ENCODE measurements at regions not wholly inside any gene's neighbourhood (a gene's known extent, or its start where the extent isn't known, plus 50 kb on each side); places are given as distances from the start of the nearest gene placed in this dataset.
"Not testable (repeated sequence)": the region's sequence is repeated elsewhere in the genome, so short reads cannot be mapped to it uniquely, and the experiment has no call there.

DNA sequence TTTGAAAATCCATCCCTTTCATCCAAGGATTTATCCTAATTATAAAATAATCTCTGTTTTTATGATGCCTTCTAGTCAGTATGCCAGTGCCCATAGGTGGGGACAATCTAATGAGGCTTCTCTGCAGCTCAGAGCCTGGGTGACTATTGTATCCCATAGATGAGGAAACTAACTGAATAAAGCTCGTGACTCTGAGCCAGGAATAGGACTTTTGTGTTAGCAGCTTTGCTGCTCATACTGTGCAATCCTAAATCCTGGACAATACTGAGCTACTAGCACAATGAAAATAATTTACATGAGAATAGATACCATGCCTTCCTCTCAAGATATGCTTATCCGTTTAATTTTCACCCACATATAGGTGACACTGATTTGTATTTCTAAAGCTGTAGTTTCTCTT lies 443.0 kb downstream of the PLK2 start:
- DNase-seq (ENCODE audit: low read depth, low spot score) = no peak
- H3K4me3 ChIP-seq (ENCODE audit: low read length) = no peak overlapping the region

DNA sequence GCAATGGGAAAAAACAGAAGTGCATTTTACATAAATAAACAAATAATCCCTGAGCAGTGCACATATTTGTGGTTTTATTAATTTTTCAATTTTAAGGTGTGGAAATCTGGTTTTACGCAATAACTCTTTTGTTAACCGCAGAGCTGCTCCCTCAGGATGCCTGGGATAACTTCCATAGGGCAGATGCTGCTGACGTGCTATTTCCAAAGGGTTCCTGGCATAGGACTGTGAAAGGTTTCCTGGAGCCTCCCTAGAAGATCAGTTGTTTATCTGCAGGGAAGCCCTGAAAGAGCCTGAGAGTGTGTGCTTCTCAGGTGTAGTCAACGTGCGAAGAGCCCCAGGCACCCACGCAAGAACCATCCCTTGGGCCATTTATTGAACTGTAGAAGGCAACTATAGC lies 443.5 kb downstream of the PLK2 start:
- H3K4me3 ChIP-seq (ENCODE audit: low read length) = no peak overlapping the region
- DNase-seq (ENCODE audit: low read depth, low spot score) = no peak

DNA sequence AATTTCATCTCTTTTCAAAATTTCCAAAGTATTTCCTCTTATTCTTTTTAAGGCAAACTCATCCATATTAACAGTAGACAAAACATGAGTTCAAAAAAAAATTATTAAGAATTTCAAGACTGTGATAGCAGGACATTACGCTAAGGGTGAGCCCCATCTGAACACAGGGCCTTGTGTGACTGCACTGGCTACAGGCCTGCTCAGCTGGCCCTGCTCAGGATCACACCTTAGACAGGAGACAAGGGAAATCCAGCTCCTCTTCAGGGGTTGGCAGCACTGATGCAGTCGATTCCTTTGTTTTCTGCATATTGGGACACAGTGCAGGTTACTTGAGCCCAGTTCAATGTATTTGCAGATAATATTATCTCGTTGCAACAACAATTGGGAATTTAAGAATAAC lies 444.7 kb downstream of the PLK2 start:
- no peak overlapping the region for H3K4me3 ChIP-seq (ENCODE audit: low read length)
- DNase-seq (ENCODE audit: low read depth, low spot score) = no peak

DNA sequence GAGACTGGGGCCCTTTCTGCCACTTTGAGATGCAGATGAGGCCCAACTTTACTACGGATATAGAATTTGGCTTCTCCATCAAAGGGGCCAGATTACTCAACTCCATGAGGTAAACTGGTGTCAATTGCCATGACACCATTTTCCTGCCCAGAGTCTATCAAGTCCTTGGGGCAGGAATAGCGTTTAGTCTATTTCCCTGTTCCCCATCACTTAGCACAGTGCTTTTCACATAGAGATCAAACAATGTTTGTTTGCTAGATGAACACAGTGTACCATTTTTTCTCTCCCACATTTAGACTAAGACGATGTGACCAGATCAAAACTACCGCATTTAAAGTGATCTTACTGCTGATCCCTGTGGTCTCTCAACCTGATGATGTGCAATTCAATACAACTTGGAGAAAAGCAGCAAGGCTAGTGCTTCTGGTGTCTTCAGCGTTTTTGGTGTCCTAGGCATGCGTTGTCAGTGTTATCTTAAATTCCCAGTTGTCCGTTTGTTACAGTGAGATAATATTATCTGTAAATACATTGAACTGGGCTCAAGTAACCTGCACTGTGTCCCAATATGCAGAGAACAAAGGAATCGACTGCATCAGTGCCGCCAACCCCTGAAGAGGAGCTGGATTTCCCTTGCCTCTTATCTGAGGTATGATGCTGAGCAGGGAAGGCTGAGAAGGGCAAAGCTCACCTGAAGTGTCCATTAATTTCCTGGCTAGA lies 446.2 kb downstream of the PLK2 start:
- no peak for DNase-seq (ENCODE audit: low read depth, low spot score)
- no peak overlapping the region for H3K4me3 ChIP-seq (ENCODE audit: low read length)

DNA sequence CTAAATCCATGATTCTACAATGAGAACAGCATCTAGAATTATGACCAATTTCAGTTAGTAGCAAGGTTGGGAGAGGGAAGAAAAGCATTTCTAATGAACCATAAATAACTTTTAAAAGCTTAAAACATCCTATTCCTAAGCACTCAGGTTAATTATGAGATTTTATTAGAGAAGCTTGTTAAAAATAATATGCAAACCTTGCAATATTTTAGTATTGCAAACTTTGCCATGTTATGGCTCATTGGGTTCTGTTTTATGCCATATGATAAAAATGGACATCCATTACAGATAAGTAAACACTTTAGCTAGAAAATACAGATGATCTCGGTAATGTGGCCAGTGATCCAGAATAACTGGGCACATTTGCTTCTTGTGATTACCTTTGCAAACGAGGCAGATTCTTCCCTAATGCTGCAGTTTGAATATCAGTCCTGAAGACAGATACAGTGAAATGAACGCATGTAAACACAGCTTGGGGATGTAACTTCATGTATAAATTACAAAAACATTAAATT lies 447.0 kb downstream of the PLK2 start:
- no peak for DNase-seq (ENCODE audit: low read depth, low spot score)
- H3K4me3 ChIP-seq (ENCODE audit: low read length) = no peak overlapping the region

DNA sequence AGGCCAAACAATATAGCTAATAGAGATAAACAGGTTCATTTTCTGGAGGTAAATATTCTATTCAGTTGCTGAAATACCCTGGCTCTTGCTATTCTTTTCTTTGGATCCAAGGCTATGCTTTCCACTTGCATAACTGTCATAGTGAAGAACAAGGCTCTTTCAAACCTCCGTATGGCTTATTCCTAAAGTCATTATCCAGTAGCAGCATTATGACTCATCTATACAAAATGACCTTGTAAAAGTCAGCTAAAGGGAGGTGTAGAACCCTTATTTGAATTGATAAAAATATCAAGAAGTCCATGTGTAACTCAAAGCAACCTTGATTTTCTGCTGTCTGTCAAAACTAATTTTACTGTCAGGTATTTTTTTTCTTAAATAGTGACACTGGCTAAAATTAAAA lies 447.8 kb downstream of the PLK2 start:
- no peak overlapping the region for H3K4me3 ChIP-seq (ENCODE audit: low read length)

DNA sequence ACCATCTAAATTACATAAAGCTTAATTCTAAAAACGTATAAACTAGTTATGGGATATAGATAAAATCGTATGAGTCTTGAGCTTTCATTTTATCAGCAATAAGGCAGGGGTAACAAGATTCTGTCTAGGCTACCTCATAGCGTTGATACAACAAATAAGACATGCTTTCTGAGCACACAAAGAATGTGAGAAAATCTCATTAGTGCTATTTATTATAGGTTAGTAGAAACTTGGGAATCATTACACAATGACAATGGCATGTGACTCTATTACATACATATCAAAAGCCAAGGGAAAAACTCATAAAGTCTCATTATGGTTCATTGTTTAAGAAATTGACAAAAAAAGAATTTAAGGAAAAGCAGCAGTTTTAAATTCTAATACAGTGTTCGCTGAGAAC lies 448.6 kb downstream of the PLK2 start:
- DNase-seq (ENCODE audit: low read depth, low spot score) = no peak
- H3K4me3 ChIP-seq (ENCODE audit: low read length) = no peak overlapping the region

More for the DNA sequence above, 447.8 kb downstream of the PLK2 start:
- no peak for DNase-seq (ENCODE audit: low read depth, low spot score)

DNA sequence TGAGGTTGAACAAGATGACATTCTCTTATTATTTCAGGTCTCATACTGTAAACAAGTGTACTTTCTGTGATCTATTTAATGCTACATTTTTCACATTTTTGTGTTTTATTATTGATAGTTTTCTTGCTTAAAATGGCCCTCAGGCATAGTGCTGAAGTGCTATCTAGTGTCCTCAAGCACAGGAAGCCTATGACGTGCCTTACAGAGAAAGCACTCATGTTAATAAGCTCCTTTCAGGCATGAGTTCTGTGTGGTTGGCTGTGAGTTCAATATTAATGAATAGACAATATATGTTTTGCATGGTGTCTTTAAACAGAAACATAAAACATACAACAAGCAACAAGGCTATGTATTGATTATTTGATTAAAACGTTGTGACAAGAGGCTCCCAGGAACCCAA lies 450.1 kb downstream of the PLK2 start:
- DNase-seq (ENCODE audit: low read depth, low spot score) = no peak
- no peak overlapping the region for H3K4me3 ChIP-seq (ENCODE audit: low read length)

DNA sequence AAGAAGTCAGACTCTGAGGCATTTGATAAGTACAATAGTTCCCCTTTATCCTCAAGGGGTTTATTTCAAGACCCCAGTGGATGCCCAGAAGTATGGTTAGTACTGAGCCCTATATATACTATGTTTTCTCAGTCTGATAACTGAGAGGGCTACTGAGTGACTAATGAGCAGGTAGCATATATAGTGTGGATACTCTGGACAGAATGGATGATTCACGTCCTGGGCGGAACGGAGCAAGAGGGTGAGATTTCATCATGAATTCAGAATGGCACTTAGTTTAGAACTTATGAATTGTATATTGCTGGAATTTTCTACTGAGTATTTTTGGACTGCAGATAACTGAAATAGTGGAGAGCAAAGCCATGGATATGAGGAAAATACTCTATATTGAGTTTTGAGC lies 457.6 kb downstream of the PLK2 start:
- no peak overlapping the region for H3K4me3 ChIP-seq (ENCODE audit: low read length)
- DNase-seq (ENCODE audit: low read depth, low spot score) = no peak

DNA sequence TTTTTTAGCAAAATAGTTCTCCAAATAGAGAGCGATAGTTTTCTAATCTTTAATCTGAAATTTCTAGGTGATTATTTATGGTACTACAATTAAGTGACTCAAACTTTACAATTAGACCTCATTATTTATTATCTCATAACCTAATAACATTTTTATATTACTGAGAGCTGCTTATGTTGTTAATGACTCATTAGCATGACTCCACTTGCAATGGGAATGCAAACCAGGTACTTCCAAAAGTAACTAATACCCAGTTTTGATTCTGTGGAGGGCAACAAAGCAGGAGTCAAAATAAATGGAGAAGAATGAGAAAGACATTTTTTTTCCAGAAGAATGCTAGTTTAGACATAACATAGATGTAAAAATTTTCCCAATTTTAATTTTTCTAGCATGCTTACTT lies 466.0 kb downstream of the PLK2 start:
- H3K4me3 ChIP-seq (ENCODE audit: low read length) = no peak overlapping the region
- DNase-seq (ENCODE audit: low read depth, low spot score) = no peak

DNA sequence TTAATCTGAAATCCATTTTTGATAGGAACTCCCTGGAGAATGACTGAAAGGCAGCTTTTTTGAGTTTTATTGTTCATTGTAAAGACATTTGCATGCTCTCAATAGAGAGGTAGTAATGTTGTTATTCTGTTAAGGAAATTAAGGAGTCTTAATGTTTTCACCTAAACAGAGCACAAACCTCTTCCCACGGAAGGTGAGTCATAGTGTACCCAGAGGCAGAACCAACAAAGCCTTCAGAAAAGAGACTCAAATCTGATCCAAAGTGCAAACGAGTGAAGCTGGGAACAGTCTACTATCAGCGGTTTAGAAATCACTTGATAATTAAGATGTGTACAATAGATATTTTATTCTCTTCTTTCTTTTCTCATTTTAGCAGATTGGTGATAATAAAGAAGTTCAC lies 470.5 kb downstream of the PLK2 start:
- DNase-seq (ENCODE audit: low read depth, low spot score) = no peak
- no peak overlapping the region for H3K4me3 ChIP-seq (ENCODE audit: low read length)

DNA sequence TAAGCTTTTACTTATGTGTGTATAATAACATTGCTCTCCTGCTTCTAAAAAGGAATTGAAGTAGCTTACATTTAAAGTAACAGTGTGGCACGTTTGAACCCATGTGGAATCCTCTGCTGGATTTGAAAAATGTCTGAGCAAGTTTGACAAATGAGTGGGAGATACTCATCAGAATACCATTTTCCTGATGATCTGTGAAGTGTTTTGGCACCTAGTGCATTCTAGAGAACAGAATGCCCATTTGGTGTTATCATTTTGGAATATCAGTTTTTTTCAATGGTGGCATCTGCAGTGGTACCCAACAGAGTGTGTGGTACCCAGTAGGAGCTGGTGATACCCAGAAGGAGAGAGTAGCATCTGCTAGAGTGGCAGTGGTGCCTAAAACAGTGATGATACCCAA lies 471.1 kb downstream of the PLK2 start:
- no peak for DNase-seq (ENCODE audit: low read depth, low spot score)
- no peak overlapping the region for H3K4me3 ChIP-seq (ENCODE audit: low read length)

DNA sequence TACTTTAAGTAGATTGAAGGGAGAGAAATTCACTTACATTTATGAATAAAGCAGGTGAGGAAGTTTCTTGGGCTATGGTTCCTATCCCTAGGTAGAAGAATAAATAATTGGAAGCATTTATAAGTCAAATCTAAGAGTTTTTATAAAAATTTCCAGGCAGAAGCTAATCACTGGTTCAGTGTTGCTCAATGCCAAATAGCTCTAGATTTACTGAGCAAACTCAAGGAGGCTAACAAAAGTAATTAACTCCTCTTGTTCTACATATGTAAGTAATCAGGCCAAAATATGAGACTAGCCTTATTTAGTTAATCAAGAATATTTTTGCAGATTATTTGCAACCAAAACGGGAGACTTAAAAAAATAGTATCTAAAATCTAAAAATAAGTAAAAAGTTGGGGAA lies 472.3 kb downstream of the PLK2 start:
- no peak overlapping the region for H3K4me3 ChIP-seq (ENCODE audit: low read length)
- no peak for DNase-seq (ENCODE audit: low read depth, low spot score)

DNA sequence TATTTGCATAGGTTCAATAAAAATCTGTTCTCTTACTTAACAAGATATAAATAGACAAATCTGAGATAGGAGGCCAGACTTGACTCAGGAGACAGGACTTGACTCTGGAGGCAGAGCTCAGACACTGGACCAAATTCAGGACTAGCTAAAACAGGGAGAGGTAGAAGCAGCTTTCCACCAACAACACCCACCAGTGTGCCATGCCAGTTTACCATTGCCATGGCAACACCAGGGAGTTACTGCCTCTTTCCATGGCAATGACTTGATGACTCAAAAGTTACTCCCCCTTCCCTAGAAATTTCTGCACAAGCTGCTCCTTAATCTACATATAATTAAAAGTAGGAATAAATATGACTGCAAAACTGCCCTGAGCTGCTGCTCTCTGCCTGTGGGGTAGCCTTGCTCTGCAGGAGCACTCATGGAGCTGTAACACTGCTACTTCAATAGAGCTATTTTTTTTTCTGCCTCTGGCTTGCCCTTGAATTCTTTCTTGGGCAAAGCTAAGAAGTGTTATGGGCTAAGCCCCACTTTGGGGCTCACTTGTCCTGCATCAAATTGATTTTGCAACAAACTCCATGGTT lies 473.0 kb downstream of the PLK2 start:
- no peak for DNase-seq (ENCODE audit: low read depth, low spot score)
- no peak overlapping the region for H3K4me3 ChIP-seq (ENCODE audit: low read length)

DNA sequence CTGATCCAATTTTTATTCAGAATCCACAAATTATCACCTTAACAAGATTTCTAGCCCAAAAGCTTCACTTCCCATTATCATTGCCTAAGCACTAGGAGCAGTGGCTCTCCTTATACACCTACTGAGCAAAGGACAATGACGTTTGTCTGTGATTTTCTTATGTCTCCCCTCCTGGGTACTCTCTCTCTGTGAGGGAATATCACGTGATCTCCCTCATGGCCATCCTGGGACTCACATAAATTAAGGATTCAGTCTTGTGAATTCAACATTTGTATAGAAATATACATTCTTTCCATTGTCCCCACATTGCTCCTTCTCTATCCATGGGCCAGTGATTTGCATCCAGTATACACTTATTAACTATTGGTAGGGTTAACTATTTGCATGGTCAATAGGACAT lies 476.5 kb downstream of the PLK2 start:
- no peak for DNase-seq (ENCODE audit: low read depth, low spot score)

DNA sequence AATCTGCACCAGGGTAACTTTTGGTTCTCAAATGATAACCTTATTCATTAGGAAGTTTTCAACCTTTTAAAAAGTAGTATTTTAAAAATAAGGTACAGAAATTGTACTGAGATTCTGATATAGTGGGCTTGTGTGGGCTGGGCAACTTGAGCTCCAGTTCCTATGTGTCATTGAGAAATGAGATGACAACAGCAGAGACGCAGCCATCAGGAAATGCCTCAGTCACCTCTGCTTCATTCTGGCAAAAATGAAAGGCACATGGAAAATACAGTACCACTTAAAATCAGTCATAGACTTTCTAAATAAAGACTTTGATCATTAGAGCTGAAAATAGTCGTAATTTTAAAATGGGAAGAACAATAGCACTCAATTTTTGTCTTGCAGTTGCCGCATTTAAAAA lies 480.2 kb downstream of the PLK2 start:
- DNase-seq (ENCODE audit: low read depth, low spot score) = no peak
- no peak overlapping the region for H3K4me3 ChIP-seq (ENCODE audit: low read length)

More for the DNA sequence above, 476.5 kb downstream of the PLK2 start:
- H3K4me3 ChIP-seq (ENCODE audit: low read length) = no peak overlapping the region

DNA sequence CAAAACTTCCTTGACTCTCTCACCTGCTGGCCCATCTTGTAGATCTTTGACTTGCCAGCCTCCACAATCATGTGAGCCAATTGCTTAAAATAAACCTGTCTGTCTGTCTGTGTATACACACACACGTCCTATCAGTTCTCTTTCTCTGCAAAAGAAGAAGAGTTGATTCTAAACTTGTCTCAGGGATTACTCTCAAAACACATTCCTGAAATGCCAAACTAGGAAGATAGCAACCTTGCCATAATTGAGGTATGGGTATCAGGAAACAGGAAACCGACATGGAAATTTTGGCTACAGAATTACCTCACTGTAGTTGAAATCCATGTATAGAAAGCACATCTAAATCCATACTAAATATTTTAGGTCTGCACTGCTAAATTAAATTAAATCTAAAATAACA lies 483.4 kb downstream of the PLK2 start:
- H3K4me3 ChIP-seq (ENCODE audit: low read length) = no peak overlapping the region
- no peak for DNase-seq (ENCODE audit: low read depth, low spot score)

DNA sequence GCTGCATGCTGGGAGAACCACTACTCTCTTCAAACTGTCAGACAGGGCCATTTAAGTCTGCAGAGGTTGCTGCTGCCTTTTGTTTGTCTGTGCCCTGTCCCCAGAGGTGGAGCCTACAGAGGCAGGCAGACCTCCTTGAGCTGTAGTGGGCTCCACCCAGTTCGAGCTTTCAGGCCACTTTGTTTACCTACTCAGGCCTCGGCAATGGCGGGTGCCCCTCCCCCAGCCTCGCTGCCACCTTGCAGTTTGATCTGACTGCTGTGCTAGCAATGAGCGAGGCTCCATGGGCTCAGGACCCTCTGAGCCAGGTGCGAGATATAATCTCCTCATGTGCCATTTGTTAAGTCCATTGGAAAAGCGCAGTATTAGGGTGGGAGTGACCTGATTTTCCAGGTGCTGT lies 487.8 kb downstream of the PLK2 start:
- not testable (repeated sequence) for DNase-seq (ENCODE audit: low read depth, low spot score); H3K4me3 ChIP-seq (ENCODE audit: low read length)

DNA sequence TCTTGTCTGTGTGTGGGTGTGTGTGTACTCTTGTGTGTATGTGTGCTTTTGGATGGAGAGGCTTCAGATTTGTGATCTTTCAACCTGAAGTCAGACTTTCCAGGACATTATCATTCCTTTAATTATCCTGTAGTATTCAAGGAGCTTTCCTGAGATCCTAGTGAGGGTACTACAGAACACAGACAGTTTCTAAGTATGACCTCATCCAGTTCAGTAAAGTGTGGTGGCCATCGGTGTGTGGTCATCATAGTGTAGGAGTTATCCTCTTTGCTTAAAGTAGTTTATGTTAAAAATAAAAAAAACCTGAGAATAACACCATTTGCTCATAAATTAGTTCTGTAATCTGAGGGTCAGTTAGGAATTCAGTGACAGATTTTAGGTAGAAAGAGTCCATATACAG lies 478.0 kb upstream of the ACTBL2 start:
- DNase-seq (ENCODE audit: low read depth, low spot score) = no peak
- no peak overlapping the region for H3K4me3 ChIP-seq (ENCODE audit: low read length)

DNA sequence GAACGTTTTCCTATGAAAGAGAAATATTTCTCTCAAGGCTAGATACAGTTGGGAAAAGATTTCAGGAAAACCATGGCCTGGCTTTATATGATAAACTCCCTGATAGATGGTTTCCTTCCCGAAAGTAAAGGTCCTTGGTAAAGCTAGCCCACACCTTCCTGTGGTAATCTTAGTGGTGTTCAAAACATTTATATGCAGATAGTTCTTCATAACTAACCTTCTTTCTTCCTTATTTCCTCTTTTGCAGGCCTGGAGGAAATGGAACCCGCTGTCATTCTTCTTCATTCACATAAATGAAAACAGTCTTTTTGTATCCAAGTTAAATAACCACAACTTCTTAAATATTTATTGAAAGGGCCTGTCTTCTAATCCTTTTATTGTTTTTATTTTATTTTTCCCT lies 474.0 kb upstream of the ACTBL2 start:
- DNase-seq (ENCODE audit: low read depth, low spot score) = no peak
- H3K4me3 ChIP-seq (ENCODE audit: low read length) = no peak overlapping the region

DNA sequence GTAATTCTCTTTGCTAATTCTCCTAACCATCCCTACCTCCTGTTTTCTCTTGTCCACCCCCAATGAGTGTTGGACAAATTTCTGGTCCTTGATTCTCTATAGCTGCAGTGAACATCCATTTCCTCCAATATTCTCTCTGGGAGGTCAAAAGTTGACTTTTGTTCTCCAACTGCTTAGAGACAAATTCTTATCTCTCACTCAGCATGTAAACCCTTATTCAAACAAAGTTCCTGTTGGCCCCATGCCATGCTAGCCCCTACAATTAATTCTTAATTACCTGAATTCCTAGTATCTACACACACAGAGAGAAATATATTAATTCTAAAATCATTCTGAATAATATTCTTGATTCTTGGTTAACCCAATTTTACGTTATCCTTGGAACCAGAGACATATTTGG lies 472.9 kb upstream of the ACTBL2 start:
- no peak overlapping the region for H3K4me3 ChIP-seq (ENCODE audit: low read length)
- no peak for DNase-seq (ENCODE audit: low read depth, low spot score)
